ENCODE measurements at regions not wholly inside any gene's neighbourhood (a gene's known extent, or its start where the extent isn't known, plus 50 kb on each side); places are given as distances from the start of the nearest gene placed in this dataset.

- Mint-ChIP-seq H3K9me3 (ENCODE audit: unreplicated experiment) (no peaks in the 10 kb centered on the region), H3K27me3 (ENCODE audit: unreplicated experiment) (no peaks in the 10 kb centered on the region), H3K4me1 (ENCODE audit: unreplicated experiment) (peaks cover 61% of the 10 kb centered on the region), H3K27ac (ENCODE audit: unreplicated experiment) (peak overlapping the region; percentile 59), H3K4me3 (ENCODE audit: unreplicated experiment) (no peak overlapping the region), H3K36me3 (ENCODE audit: unreplicated experiment) (no peaks in the 10 kb centered on the region)
- no peak for TF ChIP-seq CTCF (IDR thresholded peaks at IDR 0.05)
- DNase-seq (ENCODE audit: extremely low spot score, unreplicated experiment): no peak
These were observed 173.5 kb upstream of the SIX2 start for GRCh38 chr2:45182667-45183295.

GRCh38 chr2:45180779-45181178, 171.5 kb upstream of the SIX2 start:
- Mint-ChIP-seq H3K4me3 (ENCODE audit: unreplicated experiment) (no peak overlapping the region), H3K9me3 (ENCODE audit: unreplicated experiment) (peaks cover 6% of the 10 kb centered on the region), H3K27me3 (ENCODE audit: unreplicated experiment) (no peaks in the 10 kb centered on the region), H3K27ac (ENCODE audit: unreplicated experiment) (no peak overlapping the region), H3K4me1 (ENCODE audit: unreplicated experiment) (peaks cover 67% of the 10 kb centered on the region), H3K36me3 (ENCODE audit: unreplicated experiment) (no peaks in the 10 kb centered on the region)
- TF ChIP-seq CTCF (IDR thresholded peaks at IDR 0.05): no peak
- no peak for DNase-seq (ENCODE audit: extremely low spot score, unreplicated experiment)

- H3K27me3 Mint-ChIP-seq (ENCODE audit: unreplicated experiment): no peaks in the 10 kb centered on the region
- no peak for DNase-seq (ENCODE audit: extremely low spot score, unreplicated experiment)
- TF ChIP-seq CTCF (IDR thresholded peaks at IDR 0.05): no peak
- peaks cover 66% of the 10 kb centered on the region for H3K4me1 Mint-ChIP-seq (ENCODE audit: unreplicated experiment)
- H3K36me3 Mint-ChIP-seq (ENCODE audit: unreplicated experiment): no peaks in the 10 kb centered on the region
- H3K9me3 Mint-ChIP-seq (ENCODE audit: unreplicated experiment): peaks cover 6% of the 10 kb centered on the region
- H3K4me3 Mint-ChIP-seq (ENCODE audit: unreplicated experiment): no peak overlapping the region
- peak overlapping the region; percentile 87 for H3K27ac Mint-ChIP-seq (ENCODE audit: unreplicated experiment)
These were observed 170.9 kb upstream of the SIX2 start for GRCh38 chr2:45180033-45180746.

GRCh38 chr2:45178854-45179253, 169.6 kb upstream of the SIX2 start:
- Mint-ChIP-seq H3K27ac (ENCODE audit: unreplicated experiment) (peak overlapping the region; percentile 88), H3K36me3 (ENCODE audit: unreplicated experiment) (no peaks in the 10 kb centered on the region), H3K9me3 (ENCODE audit: unreplicated experiment) (peaks cover 6% of the 10 kb centered on the region), H3K4me1 (ENCODE audit: unreplicated experiment) (peaks cover 57% of the 10 kb centered on the region), H3K4me3 (ENCODE audit: unreplicated experiment) (no peak overlapping the region), H3K27me3 (ENCODE audit: unreplicated experiment) (no peaks in the 10 kb centered on the region)
- TF ChIP-seq CTCF (IDR thresholded peaks at IDR 0.05): no peak
- DNase-seq (ENCODE audit: extremely low spot score, unreplicated experiment): no peak

- Mint-ChIP-seq H3K4me1 (ENCODE audit: unreplicated experiment) (peaks cover 58% of the 10 kb centered on the region), H3K9me3 (ENCODE audit: unreplicated experiment) (peaks cover 6% of the 10 kb centered on the region), H3K27me3 (ENCODE audit: unreplicated experiment) (no peaks in the 10 kb centered on the region), H3K36me3 (ENCODE audit: unreplicated experiment) (no peaks in the 10 kb centered on the region), H3K27ac (ENCODE audit: unreplicated experiment) (peak overlapping the region; percentile 88), H3K4me3 (ENCODE audit: unreplicated experiment) (no peak overlapping the region)
- TF ChIP-seq CTCF (IDR thresholded peaks at IDR 0.05): no peak
- no peak for DNase-seq (ENCODE audit: extremely low spot score, unreplicated experiment)
These were observed 169.1 kb upstream of the SIX2 start for GRCh38 chr2:45178359-45178758.

Data from osteocyte (in vitro differentiated cells).